GM12878 (cell line): ENCODE measurements at regions not wholly inside any gene's neighbourhood (a gene's known extent, or its start where the extent isn't known, plus 50 kb on each side); places are given as distances from the start of the nearest gene placed in this dataset.

Experiments used
- ATAC-seq: fragments of 200-7000 bp; cut with Tn5 transposase; 3 replicates; pipeline ENCODE4 v1.9.1; 2020; ENCODE audit warnings: mild to moderate bottlenecking, moderate library complexity
- BruUV-seq: library from RNA; stranded (reverse); fragments of 400-500 nt; replicated peaks from 2 replicates; lab custom pipeline; 2021; lab: Mats Ljungman, UMichigan
- CTCF ChIA-PET: fragments of 300-600 bp; sonication (Branson Sonifier 250); formaldehyde crosslinking; extraction: SDS; loops from one replicate; lab custom pipeline; 2021; ENCODE audit warnings: inconsistent platforms; lab: Yijun Ruan, JAX
- POLR2A ChIA-PET: fragments of 350-600 bp; formaldehyde crosslinking; extraction: SDS; loops from one replicate; lab custom pipeline; 2021; ENCODE audit warnings: inconsistent platforms; lab: Charles Lee
- RAD21 ChIA-PET: fragments of 300-600 bp; sonication (Branson Sonifier 250); formaldehyde crosslinking; loops from one replicate; lab custom pipeline; 2023; ENCODE audit warnings: antibody characterized with exemption; ENCODE audit not compliant: unreplicated experiment; lab: Charles Lee
- SMC1A ChIA-PET: fragments of 300-600 bp; sonication (Branson Sonifier 250); formaldehyde crosslinking; loops from one replicate; lab custom pipeline; 2023; ENCODE audit not compliant: unreplicated experiment, uncharacterized antibody; lab: Charles Lee
- DNase-seq: peaks from one replicate; pipeline ENCODE4 v3.0.0-alpha.2; 2011; ENCODE audit warnings: low read depth, low spot score
- FAIRE-seq: peaks from 3 replicates; lab custom pipeline; 2011; peaks lifted over from hg19 to GRCh38; lab: Jason Lieb, UNC
- H2AFZ ChIP-seq: 2 replicates; pipeline ENCODE4 v1.6.0; 2011; ENCODE audit warnings: low read depth, low read length, control low read depth; ENCODE audit not compliant: control insufficient read depth
- H3K27ac ChIP-seq: 2 replicates; pipeline ENCODE4 v1.5.1; 2011; ENCODE audit warnings: control low read depth; ENCODE audit not compliant: control insufficient read depth, insufficient read depth
- H3K27me3 ChIP-seq, 2 experiments: replicated peaks in 1 of 2; 2 replicates each; pipeline versions ENCODE4 v1.6.0 to v1.6.1; 2011; ENCODE audit warnings: low read length in 1 of 2; ENCODE audit not compliant: control insufficient read depth in 2 of 2, insufficient read depth in 2 of 2
- H3K36me3 ChIP-seq, 2 experiments: 2 replicates each; pipeline ENCODE4 v1.5.1; 2011; ENCODE audit warnings: low read length in 1 of 2; ENCODE audit not compliant: control insufficient read depth in 2 of 2, insufficient read depth in 2 of 2
- H3K4me1 ChIP-seq: 2 replicates; pipeline ENCODE4 v1.6.1; 2011; ENCODE audit warnings: mild to moderate bottlenecking, low read length, moderate library complexity, mixed read lengths; ENCODE audit not compliant: control insufficient read depth, insufficient read depth
- H3K4me2 ChIP-seq: 2 replicates; pipeline ENCODE4 v1.6.0; 2011; ENCODE audit warnings: control low read depth; ENCODE audit not compliant: control insufficient read depth, insufficient read depth
- H3K4me3 ChIP-seq: fragments of 200-600 bp; sonication (generic); 2 replicates; pipeline ENCODE4 v1.5.1; 2016
- H3K79me2 ChIP-seq: 2 replicates; pipeline ENCODE4 v1.6.0; 2011; ENCODE audit warnings: low read length; ENCODE audit not compliant: control insufficient read depth, insufficient read depth
- H3K9ac ChIP-seq: 2 replicates; pipeline ENCODE4 v1.8.0; 2011; ENCODE audit warnings: low read length, control low read depth, mixed read lengths; ENCODE audit not compliant: control insufficient read depth, insufficient read depth
- H3K9me3 ChIP-seq: replicated peaks from 3 replicates; pipeline ENCODE4 v1.5.1; 2011; ENCODE audit warnings: mild to moderate bottlenecking, low read length; ENCODE audit not compliant: control insufficient read depth, insufficient read depth
- H4K20me1 ChIP-seq: 2 replicates; pipeline ENCODE4 v1.6.0; 2011; ENCODE audit not compliant: control insufficient read depth, insufficient read depth
- BCL3 ChIP-seq: IDR thresholded peaks from 2 replicates; pipeline ENCODE4 v1.6.1; 2011; ENCODE audit warnings: borderline replicate concordance, low read depth, mild to moderate bottlenecking, moderate library complexity, low read length; ENCODE audit not compliant: insufficient read depth, poor library complexity, severe bottlenecking
- CBFB ChIP-seq: IDR thresholded peaks from 2 replicates; pipeline ENCODE4 v1.6.1; 2016; ENCODE audit warnings: antibody characterized with exemption, low read depth
- E4F1 ChIP-seq: fragments of 450-650 bp; IDR thresholded peaks from 2 replicates; pipeline ENCODE4 v1.6.1; 2018; ENCODE audit warnings: borderline replicate concordance, mild to moderate bottlenecking; ENCODE audit not compliant: partially characterized antibody
- HCFC1 ChIP-seq: fragments of 150-350 bp; IDR thresholded peaks from 2 replicates; pipeline ENCODE4 v1.6.1; 2014; ENCODE audit warnings: low read length
- HDGF ChIP-seq: fragments of 450-650 bp; IDR thresholded peaks from 2 replicates; pipeline ENCODE4 v1.6.1; 2016; ENCODE audit warnings: antibody characterized with exemption
- PAX8 ChIP-seq: fragments of 450-650 bp; IDR thresholded peaks from 2 replicates; pipeline ENCODE4 v1.6.1; 2017; ENCODE audit warnings: mild to moderate bottlenecking, moderate library complexity
- PML ChIP-seq: IDR thresholded peaks from 2 replicates; pipeline ENCODE4 v1.6.1; 2012; ENCODE audit warnings: low read length, inconsistent platforms
- POLR2AphosphoS5 ChIP-seq: IDR thresholded peaks from 2 replicates; pipeline ENCODE4 v1.6.1; 2011; ENCODE audit warnings: mild to moderate bottlenecking, low read length, inconsistent platforms
- REST ChIP-seq: IDR thresholded peaks from 2 replicates; pipeline ENCODE4 v1.6.1; 2012; ENCODE audit warnings: mild to moderate bottlenecking, low read depth, low read length
- SP1 ChIP-seq: IDR thresholded peaks from one replicate; pipeline ENCODE4 v1.6.1; 2011; ENCODE audit warnings: low read depth, low read length
- SUZ12 ChIP-seq: fragments of 200-600 bp; sonication (generic); IDR thresholded peaks from one replicate; pipeline ENCODE4 v1.6.1; 2018; ENCODE audit warnings: antibody characterized with exemption, mild to moderate bottlenecking; ENCODE audit not compliant: unreplicated experiment
- ZBTB33 ChIP-seq: fragments of 450-650 bp; IDR thresholded peaks from 2 replicates; pipeline ENCODE4 v1.6.1; 2017; ENCODE audit warnings: mild to moderate bottlenecking
- ZSCAN29 ChIP-seq: fragments of 450-650 bp; IDR thresholded peaks from 2 replicates; pipeline ENCODE4 v1.6.1; 2017; ENCODE audit warnings: mild to moderate bottlenecking, moderate library complexity
- WGBS: methylation state at CpG from one replicate; pipeline ENCODE4 v1.1.6; 2016; ENCODE audit warnings: low lambda C conversion rate; ENCODE audit not compliant: insufficient replicate concordance, insufficient coverage; ENCODE audit errors: missing lambda C conversion rate; 5-methylcytosine and 5-hydroxymethylcytosine counted together
- in situ Hi-C: fragments of 300-500 bp; cut with MboI; formaldehyde crosslinking; loops from 9 replicates; pipeline ENCODE4 v1.14.3; 2018; ENCODE audit warnings: mixed read lengths
- intact Hi-C: fragments of 100-400 bp; cut with micrococcal nuclease; formaldehyde crosslinking; loops from one replicate; pipeline ENCODE4 v1.14.2; 2022; ENCODE audit not compliant: unreplicated experiment

DNA sequence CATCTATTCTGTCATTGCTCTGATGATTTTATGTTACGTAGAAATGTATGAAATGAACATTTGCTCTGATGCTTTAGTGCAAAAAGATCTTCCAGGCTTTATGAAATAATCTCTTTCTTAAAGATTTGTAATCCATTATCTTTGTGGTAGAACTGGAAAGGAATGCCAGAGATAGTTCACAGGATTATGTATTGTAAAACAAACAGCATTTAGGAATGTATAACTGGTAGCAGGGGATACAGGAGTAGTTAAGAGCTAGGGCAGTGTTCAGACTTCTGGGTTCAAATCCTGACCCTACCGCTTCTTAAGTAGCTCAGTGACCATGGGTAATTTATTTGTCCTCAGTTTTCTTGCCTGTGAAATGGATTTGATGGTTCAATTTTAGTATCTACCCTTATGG lies 429.8 kb upstream of the TPM1 start:
- ChIA-PET SMC1A (no interaction called here), RAD21 (no interaction called here), POLR2A (no interaction called here), CTCF (no interaction called here)
- H3K27ac ChIP-seq = no peak overlapping the region
- in situ Hi-C loops = no loop called here
- H3K36me3 ChIP-seq = no peaks in the 10 kb centered on the region
- H3K9ac ChIP-seq = no peak overlapping the region
- ATAC-seq = no peak
- H2AFZ ChIP-seq = no peak overlapping the region
- WGBS = 48% methylated on average over 2 of the region's 2 CpGs
- no peak for FAIRE-seq
- H3K4me3 ChIP-seq = no peak overlapping the region
- intact Hi-C loops = no loop called here
- no peaks in the 10 kb centered on the region for H3K79me2 ChIP-seq
- no TSS peak for BruUV-seq
- H3K9me3 ChIP-seq = no peaks in the 10 kb centered on the region
- TF ChIP-seq SP1 = no peak
- no peak for TF ChIP-seq POLR2AphosphoS5
- TF ChIP-seq BCL3 = no peak
- no peak for TF ChIP-seq ZBTB33
- no peak for TF ChIP-seq SUZ12
- TF ChIP-seq PML = no peak
- no peak for TF ChIP-seq PAX8
- no peak for TF ChIP-seq HCFC1
- TF ChIP-seq E4F1 = no peak
- no peak for TF ChIP-seq REST
- TF ChIP-seq CBFB = no peak
- TF ChIP-seq HDGF = no peak
- TF ChIP-seq ZSCAN29 = no peak
- peaks cover 0 to 4% of the 10 kb centered on the region in 2 experiments; a peak in 3 of 4 replicates for H3K27me3 ChIP-seq
- H4K20me1 ChIP-seq = no peaks in the 10 kb centered on the region
- no peak overlapping the region for H3K4me2 ChIP-seq
- no peaks in the 10 kb centered on the region for H3K4me1 ChIP-seq
- DNase-seq = no peak
